GM10248 (cell line): ENCODE measurements at regions not wholly inside any gene's neighbourhood (a gene's known extent, or its start where the extent isn't known, plus 50 kb on each side); places are given as distances from the start of the nearest gene placed in this dataset.

Experiments used
- CTCF ChIA-PET: fragments of 300-600 bp; sonication (Branson Sonifier 250); formaldehyde crosslinking; extraction: SDS; loops from one replicate; lab custom pipeline; 2021; ENCODE audit warnings: antibody characterized with exemption; lab: Yijun Ruan, JAX
- POLR2A ChIA-PET: fragments of 350-650 bp; sonication (Branson Sonifier 250); formaldehyde crosslinking; extraction: SDS; loops from one replicate; lab custom pipeline; 2020; ENCODE audit warnings: antibody characterized with exemption; lab: Yijun Ruan, JAX
- DNase-seq: peaks from one replicate; pipeline ENCODE4 v3.0.0; 2012; ENCODE audit errors: extremely low spot score
- CTCF ChIP-seq: IDR thresholded peaks from 2 replicates; pipeline ENCODE4 v1.5.1; 2012; ENCODE audit warnings: mild to moderate bottlenecking, low read depth; ENCODE audit errors: extremely low read depth, missing control alignments, control extremely low read depth

- CTCF ChIA-PET: interaction anchor here (1.1 kb wide), 1 partner anchor 39 kb away, joined by 3 read pairs; no protein-coding TSS in a partner anchor
- no peak for TF ChIP-seq CTCF
- POLR2A ChIA-PET: no interaction called here
- DNase-seq: no peak
These were observed 593.7 kb upstream of the CHAC2 start for GRCh38 chr2:53173698-53174455.

GRCh38 chr2:53173091-53173490, 594.5 kb upstream of the CHAC2 start:
- DNase-seq: no peak
- CTCF ChIA-PET: no interaction called here
- POLR2A ChIA-PET: no interaction called here
- TF ChIP-seq CTCF: no peak

- ChIA-PET POLR2A (no interaction called here), CTCF (no interaction called here)
- no peak for DNase-seq
- no peak for TF ChIP-seq CTCF
These were observed 597.1 kb upstream of the CHAC2 start for GRCh38 chr2:53170466-53170865.

GRCh38 chr2:53167227-53167626, 600.4 kb upstream of the CHAC2 start:
- CTCF ChIA-PET: no interaction called here
- no peak for DNase-seq
- POLR2A ChIA-PET: no interaction called here
- TF ChIP-seq CTCF: no peak

GRCh38 chr2:53150146-53150545, 617.5 kb upstream of the CHAC2 start:
- ChIA-PET POLR2A (no interaction called here), CTCF (interaction anchor here (0.9 to 1.6 kb wide), 3 partner anchors 9 to 21 kb away, joined by 3 to 4 read pairs (median 3); no protein-coding TSS in a partner anchor)
- DNase-seq: no peak
- TF ChIP-seq CTCF: no peak

- ChIA-PET POLR2A (no interaction called here), CTCF (interaction anchor here (1.3 kb wide), 1 partner anchor 13 kb away, joined by 3 read pairs; no protein-coding TSS in a partner anchor)
- no peak for TF ChIP-seq CTCF
- DNase-seq: no peak
These were observed 619.4 kb upstream of the CHAC2 start for GRCh38 chr2:53148221-53148620.
